ENCODE measurements at regions not wholly inside any gene's neighbourhood (a gene's known extent, or its start where the extent isn't known, plus 50 kb on each side); places are given as distances from the start of the nearest gene placed in this dataset.

DNA sequence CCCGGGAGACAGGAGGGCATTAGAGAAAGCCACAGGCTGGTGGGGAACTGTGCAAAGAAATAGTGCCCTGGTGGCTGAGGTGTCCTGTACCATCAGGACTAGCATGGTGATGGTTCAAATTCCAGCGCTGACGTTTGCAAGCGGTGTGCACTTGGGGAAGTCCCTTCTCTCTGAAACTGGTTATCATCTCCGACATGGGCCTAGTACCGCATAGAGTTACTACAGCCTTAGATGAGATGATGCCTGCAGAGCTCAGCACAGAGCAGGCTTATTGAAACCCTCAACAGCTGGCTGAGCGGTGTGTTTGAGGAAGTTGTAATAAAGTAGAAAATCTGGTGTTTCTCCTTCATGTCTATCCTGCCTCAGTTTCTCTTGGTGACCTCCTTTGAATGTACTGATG lies 136.7 kb upstream of the WSCD1 start:
- TF ChIP-seq CTCF (IDR thresholded peaks at IDR 0.05) (no peak), POLR2A (IDR thresholded peaks at IDR 0.05; ENCODE audit: low read depth) (no peak), EP300 (IDR thresholded peaks at IDR 0.05) (no peak), POLR2AphosphoS5 (IDR thresholded peaks at IDR 0.05) (no peak)

Measured in esophagus muscularis mucosa (tissue), 4 donors.